22Rv1 (cell line): ENCODE measurements at regions not wholly inside any gene's neighbourhood (a gene's known extent, or its start where the extent isn't known, plus 50 kb on each side); places are given as distances from the start of the nearest gene placed in this dataset.

Source experiments
- CTCF ChIP-seq: fragments of 450-650 bp; IDR thresholded peaks from 2 replicates; pipeline ENCODE4 v1.5.1; 2017; ENCODE audit warnings: mild to moderate bottlenecking
- ZFX ChIP-seq: fragments of 450-650 bp; IDR thresholded peaks from 2 replicates; pipeline ENCODE4 v1.6.1; 2017; ENCODE audit warnings: antibody characterized with exemption, borderline replicate concordance

- no peak for TF ChIP-seq CTCF
- TF ChIP-seq ZFX: no peak
Measured at GRCh38 chr13:80527400-80527799, 186.5 kb upstream of the SPRY2 start.
